A172 (cell line): ENCODE measurements at regions not wholly inside any gene's neighbourhood (a gene's known extent, or its start where the extent isn't known, plus 50 kb on each side); places are given as distances from the start of the nearest gene placed in this dataset.

Source experiments
- DNase-seq: peaks from one replicate; pipeline ENCODE4 v3.0.0-alpha.2; 2015; ENCODE audit warnings: low spot score

GRCh38 chr11:69364921-69365320 is 71.0 kb downstream of the MYEOV start:
- peak; percentile 47 for DNase-seq

- DNase-seq = no peak
These were observed 71.6 kb downstream of the MYEOV start for GRCh38 chr11:69365558-69365957.

GRCh38 chr11:69366591-69366990 is 72.6 kb downstream of the MYEOV start:
- DNase-seq = no peak

GRCh38 chr11:69367211-69367964 is 73.4 kb downstream of the MYEOV start:
- DNase-seq = no peak

GRCh38 chr11:69368119-69368880 is 74.3 kb downstream of the MYEOV start:
- peak; percentile 29 for DNase-seq

GRCh38 chr11:69369210-69369825 is 75.4 kb downstream of the MYEOV start:
- no peak for DNase-seq

GRCh38 chr11:69369945-69370344 is 76.0 kb downstream of the MYEOV start:
- DNase-seq = no peak

- DNase-seq = no peak
These were observed 77.2 kb downstream of the MYEOV start for GRCh38 chr11:69370984-69371709.

GRCh38 chr11:69371731-69372588 is 78.0 kb downstream of the MYEOV start:
- no peak for DNase-seq

- DNase-seq = no peak
These were observed 78.8 kb downstream of the MYEOV start for GRCh38 chr11:69372589-69373250.

- DNase-seq = no peak
These were observed 79.3 kb downstream of the MYEOV start for GRCh38 chr11:69373251-69373635.

- no peak for DNase-seq
These were observed 80.4 kb downstream of the MYEOV start for GRCh38 chr11:69374110-69374945.

GRCh38 chr11:69374946-69375310 is 81.0 kb downstream of the MYEOV start:
- no peak for DNase-seq

GRCh38 chr11:69375316-69376154 is 81.6 kb downstream of the MYEOV start:
- DNase-seq = no peak

GRCh38 chr11:69376155-69377028 is 82.4 kb downstream of the MYEOV start:
- no peak for DNase-seq

GRCh38 chr11:69377029-69377952 is 83.3 kb downstream of the MYEOV start:
- DNase-seq = no peak

GRCh38 chr11:69377953-69378302 is 84.0 kb downstream of the MYEOV start:
- no peak for DNase-seq
